H1 (cell line): ENCODE measurements at regions not wholly inside any gene's neighbourhood (a gene's known extent, or its start where the extent isn't known, plus 50 kb on each side); places are given as distances from the start of the nearest gene placed in this dataset.

Experiments used
- CBX8 ChIP-seq: fragments of 300-800, 300-1000 bp; sonication (generic); IDR thresholded peaks from 2 replicates; pipeline ENCODE4 v1.7.1; 2016; ENCODE audit warnings: low read depth, low read length, borderline replicate concordance
- CHD2 ChIP-seq: IDR thresholded peaks from 2 replicates; pipeline ENCODE4 v1.6.1; 2012; ENCODE audit warnings: low read length, improper control_type of control experiment
- CREB1 ChIP-seq: IDR thresholded peaks from 2 replicates; pipeline ENCODE4 v1.6.1; 2012; ENCODE audit warnings: inconsistent platforms
- EGR1 ChIP-seq: IDR thresholded peaks from 2 replicates; pipeline ENCODE4 v1.6.1; 2011; ENCODE audit warnings: low read depth, low read length, borderline replicate concordance
- JUND ChIP-seq: IDR thresholded peaks from 2 replicates; pipeline ENCODE4 v1.6.1; 2011; ENCODE audit warnings: mild to moderate bottlenecking, improper control_type of control experiment, low read length
- KDM5A ChIP-seq: fragments of 200-600 bp; IDR thresholded peaks from 2 replicates; pipeline ENCODE4 v1.7.1; 2012; ENCODE audit warnings: mild to moderate bottlenecking, low read length, inconsistent platforms, mixed read lengths
- RXRA ChIP-seq: IDR thresholded peaks from 2 replicates; pipeline ENCODE4 v1.6.1; 2011; ENCODE audit warnings: low read depth, mild to moderate bottlenecking, low read length, moderate library complexity; ENCODE audit not compliant: insufficient read depth
- TAF7 ChIP-seq: optimal IDR thresholded peaks from 2 replicates; pipeline ENCODE3; 2011; ENCODE audit warnings: low read depth, mild to moderate bottlenecking, inconsistent platforms, low read length, moderate library complexity, borderline replicate concordance
- TCF12 ChIP-seq: IDR thresholded peaks from 2 replicates; pipeline ENCODE4 v1.6.1; 2011; ENCODE audit warnings: low read depth, mild to moderate bottlenecking, low read length
- TF ChIP-seq, protein P1 (sequence below): fragments of 300-600 bp; sonication (generic); IDR thresholded peaks from 2 replicates; pipeline ENCODE4 v1.7.1; 2012; ENCODE audit warnings: low read length, moderate library complexity, mild to moderate bottlenecking, inconsistent platforms; ENCODE audit not compliant: insufficient replicate concordance
- TF ChIP-seq, protein P2 (sequence below): IDR thresholded peaks from 2 replicates; pipeline ENCODE4 v1.6.1; 2011; ENCODE audit warnings: low read length, improper control_type of control experiment

- TF ChIP-seq, protein P1, sequence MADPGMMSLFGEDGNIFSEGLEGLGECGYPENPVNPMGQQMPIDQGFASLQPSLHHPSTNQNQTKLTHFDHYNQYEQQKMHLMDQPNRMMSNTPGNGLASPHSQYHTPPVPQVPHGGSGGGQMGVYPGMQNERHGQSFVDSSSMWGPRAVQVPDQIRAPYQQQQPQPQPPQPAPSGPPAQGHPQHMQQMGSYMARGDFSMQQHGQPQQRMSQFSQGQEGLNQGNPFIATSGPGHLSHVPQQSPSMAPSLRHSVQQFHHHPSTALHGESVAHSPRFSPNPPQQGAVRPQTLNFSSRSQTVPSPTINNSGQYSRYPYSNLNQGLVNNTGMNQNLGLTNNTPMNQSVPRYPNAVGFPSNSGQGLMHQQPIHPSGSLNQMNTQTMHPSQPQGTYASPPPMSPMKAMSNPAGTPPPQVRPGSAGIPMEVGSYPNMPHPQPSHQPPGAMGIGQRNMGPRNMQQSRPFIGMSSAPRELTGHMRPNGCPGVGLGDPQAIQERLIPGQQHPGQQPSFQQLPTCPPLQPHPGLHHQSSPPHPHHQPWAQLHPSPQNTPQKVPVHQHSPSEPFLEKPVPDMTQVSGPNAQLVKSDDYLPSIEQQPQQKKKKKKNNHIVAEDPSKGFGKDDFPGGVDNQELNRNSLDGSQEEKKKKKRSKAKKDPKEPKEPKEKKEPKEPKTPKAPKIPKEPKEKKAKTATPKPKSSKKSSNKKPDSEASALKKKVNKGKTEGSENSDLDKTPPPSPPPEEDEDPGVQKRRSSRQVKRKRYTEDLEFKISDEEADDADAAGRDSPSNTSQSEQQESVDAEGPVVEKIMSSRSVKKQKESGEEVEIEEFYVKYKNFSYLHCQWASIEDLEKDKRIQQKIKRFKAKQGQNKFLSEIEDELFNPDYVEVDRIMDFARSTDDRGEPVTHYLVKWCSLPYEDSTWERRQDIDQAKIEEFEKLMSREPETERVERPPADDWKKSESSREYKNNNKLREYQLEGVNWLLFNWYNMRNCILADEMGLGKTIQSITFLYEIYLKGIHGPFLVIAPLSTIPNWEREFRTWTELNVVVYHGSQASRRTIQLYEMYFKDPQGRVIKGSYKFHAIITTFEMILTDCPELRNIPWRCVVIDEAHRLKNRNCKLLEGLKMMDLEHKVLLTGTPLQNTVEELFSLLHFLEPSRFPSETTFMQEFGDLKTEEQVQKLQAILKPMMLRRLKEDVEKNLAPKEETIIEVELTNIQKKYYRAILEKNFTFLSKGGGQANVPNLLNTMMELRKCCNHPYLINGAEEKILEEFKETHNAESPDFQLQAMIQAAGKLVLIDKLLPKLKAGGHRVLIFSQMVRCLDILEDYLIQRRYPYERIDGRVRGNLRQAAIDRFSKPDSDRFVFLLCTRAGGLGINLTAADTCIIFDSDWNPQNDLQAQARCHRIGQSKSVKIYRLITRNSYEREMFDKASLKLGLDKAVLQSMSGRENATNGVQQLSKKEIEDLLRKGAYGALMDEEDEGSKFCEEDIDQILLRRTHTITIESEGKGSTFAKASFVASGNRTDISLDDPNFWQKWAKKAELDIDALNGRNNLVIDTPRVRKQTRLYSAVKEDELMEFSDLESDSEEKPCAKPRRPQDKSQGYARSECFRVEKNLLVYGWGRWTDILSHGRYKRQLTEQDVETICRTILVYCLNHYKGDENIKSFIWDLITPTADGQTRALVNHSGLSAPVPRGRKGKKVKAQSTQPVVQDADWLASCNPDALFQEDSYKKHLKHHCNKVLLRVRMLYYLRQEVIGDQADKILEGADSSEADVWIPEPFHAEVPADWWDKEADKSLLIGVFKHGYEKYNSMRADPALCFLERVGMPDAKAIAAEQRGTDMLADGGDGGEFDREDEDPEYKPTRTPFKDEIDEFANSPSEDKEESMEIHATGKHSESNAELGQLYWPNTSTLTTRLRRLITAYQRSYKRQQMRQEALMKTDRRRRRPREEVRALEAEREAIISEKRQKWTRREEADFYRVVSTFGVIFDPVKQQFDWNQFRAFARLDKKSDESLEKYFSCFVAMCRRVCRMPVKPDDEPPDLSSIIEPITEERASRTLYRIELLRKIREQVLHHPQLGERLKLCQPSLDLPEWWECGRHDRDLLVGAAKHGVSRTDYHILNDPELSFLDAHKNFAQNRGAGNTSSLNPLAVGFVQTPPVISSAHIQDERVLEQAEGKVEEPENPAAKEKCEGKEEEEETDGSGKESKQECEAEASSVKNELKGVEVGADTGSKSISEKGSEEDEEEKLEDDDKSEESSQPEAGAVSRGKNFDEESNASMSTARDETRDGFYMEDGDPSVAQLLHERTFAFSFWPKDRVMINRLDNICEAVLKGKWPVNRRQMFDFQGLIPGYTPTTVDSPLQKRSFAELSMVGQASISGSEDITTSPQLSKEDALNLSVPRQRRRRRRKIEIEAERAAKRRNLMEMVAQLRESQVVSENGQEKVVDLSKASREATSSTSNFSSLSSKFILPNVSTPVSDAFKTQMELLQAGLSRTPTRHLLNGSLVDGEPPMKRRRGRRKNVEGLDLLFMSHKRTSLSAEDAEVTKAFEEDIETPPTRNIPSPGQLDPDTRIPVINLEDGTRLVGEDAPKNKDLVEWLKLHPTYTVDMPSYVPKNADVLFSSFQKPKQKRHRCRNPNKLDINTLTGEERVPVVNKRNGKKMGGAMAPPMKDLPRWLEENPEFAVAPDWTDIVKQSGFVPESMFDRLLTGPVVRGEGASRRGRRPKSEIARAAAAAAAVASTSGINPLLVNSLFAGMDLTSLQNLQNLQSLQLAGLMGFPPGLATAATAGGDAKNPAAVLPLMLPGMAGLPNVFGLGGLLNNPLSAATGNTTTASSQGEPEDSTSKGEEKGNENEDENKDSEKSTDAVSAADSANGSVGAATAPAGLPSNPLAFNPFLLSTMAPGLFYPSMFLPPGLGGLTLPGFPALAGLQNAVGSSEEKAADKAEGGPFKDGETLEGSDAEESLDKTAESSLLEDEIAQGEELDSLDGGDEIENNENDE: no peak
- no peak for TF ChIP-seq CREB1
- TF ChIP-seq, protein P2, sequence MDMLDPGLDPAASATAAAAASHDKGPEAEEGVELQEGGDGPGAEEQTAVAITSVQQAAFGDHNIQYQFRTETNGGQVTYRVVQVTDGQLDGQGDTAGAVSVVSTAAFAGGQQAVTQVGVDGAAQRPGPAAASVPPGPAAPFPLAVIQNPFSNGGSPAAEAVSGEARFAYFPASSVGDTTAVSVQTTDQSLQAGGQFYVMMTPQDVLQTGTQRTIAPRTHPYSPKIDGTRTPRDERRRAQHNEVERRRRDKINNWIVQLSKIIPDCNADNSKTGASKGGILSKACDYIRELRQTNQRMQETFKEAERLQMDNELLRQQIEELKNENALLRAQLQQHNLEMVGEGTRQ: no peak
- TF ChIP-seq RXRA: no peak
- TF ChIP-seq KDM5A: no peak
- no peak for TF ChIP-seq CBX8
- TF ChIP-seq JUND: no peak
- TF ChIP-seq CHD2: no peak
- no peak for TF ChIP-seq TAF7
- TF ChIP-seq TCF12: no peak
- no peak for TF ChIP-seq EGR1
Measured at GRCh38 chr2:85953476-85953875, 64.7 kb upstream of the ST3GAL5 start (continued).
